H1 (cell line): ENCODE measurements at regions not wholly inside any gene's neighbourhood (a gene's known extent, or its start where the extent isn't known, plus 50 kb on each side); places are given as distances from the start of the nearest gene placed in this dataset.

Experiments
- CHD7 ChIP-seq: fragments of 300-600 bp; sonication (generic); IDR thresholded peaks from 2 replicates; pipeline ENCODE4 v1.7.1; 2012; ENCODE audit warnings: low read length, moderate library complexity, mild to moderate bottlenecking, inconsistent platforms; ENCODE audit not compliant: insufficient replicate concordance
- EGR1 ChIP-seq: IDR thresholded peaks from 2 replicates; pipeline ENCODE4 v1.6.1; 2011; ENCODE audit warnings: low read depth, low read length, borderline replicate concordance
- RFX5 ChIP-seq: IDR thresholded peaks from 2 replicates; pipeline ENCODE4 v1.6.1; 2011; ENCODE audit warnings: low read depth, low read length, improper control_type of control experiment, borderline replicate concordance
- TCF12 ChIP-seq: IDR thresholded peaks from 2 replicates; pipeline ENCODE4 v1.6.1; 2011; ENCODE audit warnings: low read depth, mild to moderate bottlenecking, low read length
- YY1 ChIP-seq: IDR thresholded peaks from 2 replicates; pipeline ENCODE4 v1.6.1; 2011; ENCODE audit warnings: low read depth, mild to moderate bottlenecking, low read length

GRCh38 chrX:115437841-115438595 is 123.0 kb upstream of the PLS3 start (continued):
- TF ChIP-seq CHD7, result no peak
- TF ChIP-seq YY1, result no peak
- no peak for TF ChIP-seq RFX5
- no peak for TF ChIP-seq TCF12
- TF ChIP-seq EGR1, result no peak
